GM12864 (cell line): ENCODE measurements at regions not wholly inside any gene's neighbourhood (a gene's known extent, or its start where the extent isn't known, plus 50 kb on each side); places are given as distances from the start of the nearest gene placed in this dataset.

Source experiments
- DNase-seq: peaks from one replicate; pipeline ENCODE4 v3.0.0-alpha.2; 2011; ENCODE audit warnings: low read depth
- H3K4me3 ChIP-seq: 2 replicates; pipeline ENCODE4 v1.5.1; 2011; ENCODE audit warnings: mild to moderate bottlenecking, low read depth, low read length, control low read depth
- CTCF ChIP-seq: IDR thresholded peaks from 2 replicates; pipeline ENCODE4 v1.5.1; 2011; ENCODE audit warnings: low read depth, mild to moderate bottlenecking, moderate library complexity, low read length, control low read depth, inconsistent platforms; ENCODE audit errors: missing control alignments

- no peak for TF ChIP-seq CTCF
- no peak overlapping the region for H3K4me3 ChIP-seq
- DNase-seq: no peak
These were observed 476.5 kb upstream of the TRIB2 start for GRCh38 chr2:12240206-12240605.

DNA sequence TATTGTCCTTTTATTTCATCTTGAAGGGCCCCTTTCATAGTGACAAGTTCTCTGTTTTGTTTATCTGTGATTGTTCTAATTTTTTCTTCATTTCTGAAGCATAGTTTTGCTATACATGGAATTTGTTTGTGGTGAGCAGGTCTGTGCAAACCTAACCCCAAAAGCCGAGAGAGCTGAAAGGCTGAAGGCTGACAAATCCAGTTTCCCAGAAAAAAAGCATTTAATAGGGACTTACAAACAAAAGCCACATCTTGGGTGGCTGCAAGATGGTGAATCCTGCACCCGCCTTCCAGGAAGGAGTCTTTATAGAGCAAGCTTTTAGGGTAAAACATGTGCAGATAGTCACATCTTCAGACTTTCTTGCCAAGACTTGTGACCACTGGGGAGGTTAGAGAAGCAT lies 473.4 kb upstream of the TRIB2 start:
- no peak for DNase-seq
- no peak overlapping the region for H3K4me3 ChIP-seq
- TF ChIP-seq CTCF: no peak

- no peak for DNase-seq
- no peak overlapping the region for H3K4me3 ChIP-seq
- TF ChIP-seq CTCF: no peak
These were observed 472.7 kb upstream of the TRIB2 start for GRCh38 chr2:12244070-12244469.

DNA sequence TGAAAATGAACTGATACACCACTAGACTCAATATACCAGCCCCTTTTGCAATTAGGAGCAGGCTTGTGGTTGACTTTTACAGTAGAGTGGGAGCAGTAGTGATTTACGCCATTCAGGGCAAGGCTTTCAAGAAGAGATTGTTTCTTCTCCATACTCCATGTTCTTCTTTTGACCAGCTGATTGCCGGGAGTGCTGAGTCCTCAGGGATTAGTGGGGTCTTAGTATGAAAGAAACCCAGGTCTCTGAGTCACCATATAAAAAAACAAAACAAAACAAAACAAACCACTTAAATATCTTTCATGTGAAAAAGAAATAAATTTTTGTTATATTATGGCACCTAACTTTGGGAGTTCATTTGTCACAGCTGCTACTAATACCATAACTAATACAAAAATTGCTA lies 465.6 kb upstream of the TRIB2 start:
- no peak overlapping the region for H3K4me3 ChIP-seq
- TF ChIP-seq CTCF: no peak
- DNase-seq: no peak

DNA sequence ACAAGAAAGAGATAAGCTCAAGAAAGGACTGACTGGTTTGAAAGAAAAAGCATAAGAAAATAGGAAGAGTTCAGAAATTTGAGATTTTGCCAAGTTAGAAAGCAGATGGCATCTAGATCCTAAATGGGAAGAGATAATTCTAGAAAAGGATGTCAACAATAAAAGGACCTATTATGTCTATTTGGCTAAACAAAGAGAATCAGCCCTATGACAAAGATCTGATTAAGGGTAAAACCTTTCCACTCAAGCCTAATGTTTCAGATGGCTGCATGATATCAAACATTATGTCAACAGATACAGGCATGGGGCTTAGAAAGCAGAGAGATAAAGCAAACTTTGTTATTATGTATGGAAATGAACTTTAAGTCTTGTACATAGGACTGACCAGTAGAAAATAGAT lies 465.0 kb upstream of the TRIB2 start:
- TF ChIP-seq CTCF: no peak
- no peak for DNase-seq
- no peak overlapping the region for H3K4me3 ChIP-seq

GRCh38 chr2:12253167-12253778 lies 463.5 kb upstream of the TRIB2 start:
- DNase-seq: no peak
- no peak overlapping the region for H3K4me3 ChIP-seq
- no peak for TF ChIP-seq CTCF

DNA sequence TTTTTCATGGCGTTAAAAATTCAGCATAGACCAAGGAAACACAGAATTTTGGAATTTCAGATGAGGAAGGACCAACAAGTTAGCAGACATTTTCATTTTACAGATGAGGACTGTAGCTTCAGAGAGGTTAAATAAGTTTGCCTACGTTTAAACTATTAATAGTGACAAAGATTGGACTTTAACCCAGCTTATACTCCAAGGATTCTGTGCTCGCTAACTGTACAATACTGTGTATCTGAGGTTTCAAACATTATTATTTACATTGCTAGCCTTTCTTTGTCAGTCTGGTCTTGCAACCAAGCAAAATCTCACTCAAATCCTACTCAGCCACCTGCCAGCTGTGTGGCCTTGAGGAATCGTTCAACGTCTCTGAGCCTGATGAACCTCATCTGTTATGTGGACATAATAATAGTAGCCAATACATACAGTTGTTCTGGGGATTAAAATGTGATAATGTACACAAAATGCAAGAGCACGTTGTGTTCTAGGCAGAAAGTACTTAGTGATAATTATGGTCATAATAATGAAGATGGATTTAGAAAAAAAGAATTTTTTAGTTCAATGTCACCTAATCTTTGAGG lies 462.4 kb upstream of the TRIB2 start:
- H3K4me3 ChIP-seq: no peak overlapping the region
- no peak for TF ChIP-seq CTCF
- DNase-seq: no peak
